ENCODE measurements at regions not wholly inside any gene's neighbourhood (a gene's known extent, or its start where the extent isn't known, plus 50 kb on each side); places are given as distances from the start of the nearest gene placed in this dataset.

GRCh38 chr2:123895651-123896050 is 129.4 kb upstream of the CNTNAP5 start:
- Histone ChIP-seq H3K27me3 (ENCODE audit: control insufficient read depth in 1 of 2, insufficient read depth in 2 of 2, low read length in 2 of 2) (no peaks in the 10 kb centered on the region), H3K27ac (ENCODE audit: low read depth in 1 of 2, low read length in 2 of 2) (no peak overlapping the region), H3K4me1 (ENCODE audit: insufficient read depth, low read length) (no peaks in the 10 kb centered on the region), H3K36me3 (ENCODE audit: insufficient read depth, low read length) (no peaks in the 10 kb centered on the region), H3K4me3 (ENCODE audit: low read length) (no peak overlapping the region), H3K9me3 (ENCODE audit: control insufficient read depth in 1 of 2, insufficient read depth in 1 of 2, low read length in 2 of 2) (peaks cover 0 to 3% of the 10 kb centered on the region in 2 experiments)
- no peaks in the 10 kb centered on the region for H3K27me3 Mint-ChIP-seq
- H3K9me3 Mint-ChIP-seq: peaks cover 13% of the 10 kb centered on the region
- TF ChIP-seq CTCF (IDR thresholded peaks at IDR 0.05): no peak
- POLR2A ChIA-PET: no interaction called here
- no peak overlapping the region for H3K4me3 Mint-ChIP-seq
- no peak overlapping the region for H3K27ac Mint-ChIP-seq
- intact Hi-C loops (cut with DNase I, micrococcal nuclease): no loop called here
- DNase-seq: no peak
- ATAC-seq (ENCODE audit: poor library complexity): no peak
- H3K36me3 Mint-ChIP-seq (ENCODE audit: low read depth): no peaks in the 10 kb centered on the region
- H3K4me1 Mint-ChIP-seq (ENCODE audit: low read depth): no peaks in the 10 kb centered on the region
- CTCF ChIA-PET: no interaction called here

GRCh38 chr2:123901256-123901655 is 123.8 kb upstream of the CNTNAP5 start:
- ATAC-seq (ENCODE audit: poor library complexity) (no peak), DNase-seq (no peak)
- Histone ChIP-seq H3K36me3 (ENCODE audit: insufficient read depth, low read length) (no peaks in the 10 kb centered on the region), H3K4me3 (ENCODE audit: low read length) (no peak overlapping the region), H3K4me1 (ENCODE audit: insufficient read depth, low read length) (no peaks in the 10 kb centered on the region), H3K27ac (ENCODE audit: low read depth in 1 of 2, low read length in 2 of 2) (no peak overlapping the region), H3K9me3 (ENCODE audit: control insufficient read depth in 1 of 2, insufficient read depth in 1 of 2, low read length in 2 of 2) (peaks cover 0 to 4% of the 10 kb centered on the region in 2 experiments), H3K27me3 (ENCODE audit: control insufficient read depth in 1 of 2, insufficient read depth in 2 of 2, low read length in 2 of 2) (no peaks in the 10 kb centered on the region)
- ChIA-PET POLR2A (no interaction called here), CTCF (no interaction called here)
- H3K27ac Mint-ChIP-seq: no peak overlapping the region
- no peak for TF ChIP-seq CTCF (IDR thresholded peaks at IDR 0.05)
- H3K9me3 Mint-ChIP-seq: peaks cover 3% of the 10 kb centered on the region
- intact Hi-C loops (cut with DNase I, micrococcal nuclease): no loop called here
- no peaks in the 10 kb centered on the region for H3K4me1 Mint-ChIP-seq (ENCODE audit: low read depth)
- H3K4me3 Mint-ChIP-seq: no peak overlapping the region
- H3K36me3 Mint-ChIP-seq (ENCODE audit: low read depth): no peaks in the 10 kb centered on the region
- no peaks in the 10 kb centered on the region for H3K27me3 Mint-ChIP-seq

GRCh38 chr2:123906361-123906760 is 118.7 kb upstream of the CNTNAP5 start:
- DNase-seq (no peak), ATAC-seq (ENCODE audit: poor library complexity) (no peak)
- Histone ChIP-seq H3K4me3 (ENCODE audit: low read length) (no peak overlapping the region), H3K27ac (ENCODE audit: low read depth in 1 of 2, low read length in 2 of 2) (no peak overlapping the region), H3K9me3 (ENCODE audit: control insufficient read depth in 1 of 2, insufficient read depth in 1 of 2, low read length in 2 of 2) (no peaks in the 10 kb centered on the region), H3K27me3 (ENCODE audit: control insufficient read depth in 1 of 2, insufficient read depth in 2 of 2, low read length in 2 of 2) (no peaks in the 10 kb centered on the region), H3K36me3 (ENCODE audit: insufficient read depth, low read length) (no peaks in the 10 kb centered on the region), H3K4me1 (ENCODE audit: insufficient read depth, low read length) (no peaks in the 10 kb centered on the region)
- Mint-ChIP-seq H3K36me3 (ENCODE audit: low read depth) (no peaks in the 10 kb centered on the region), H3K4me1 (ENCODE audit: low read depth) (no peaks in the 10 kb centered on the region), H3K4me3 (no peak overlapping the region), H3K27ac (no peak overlapping the region), H3K9me3 (no peaks in the 10 kb centered on the region), H3K27me3 (no peaks in the 10 kb centered on the region)
- CTCF ChIA-PET: no interaction called here
- intact Hi-C loops (cut with DNase I, micrococcal nuclease): no loop called here
- TF ChIP-seq CTCF (IDR thresholded peaks at IDR 0.05): no peak
- POLR2A ChIA-PET: no interaction called here
